ENCODE measurements at regions not wholly inside any gene's neighbourhood (a gene's known extent, or its start where the extent isn't known, plus 50 kb on each side); places are given as distances from the start of the nearest gene placed in this dataset.
"Not testable (repeated sequence)": the region's sequence is repeated elsewhere in the genome, so short reads cannot be mapped to it uniquely, and the experiment has no call there.

- no peak for DNase-seq (ENCODE audit: low spot score)
These were observed 577.9 kb downstream of the IPMK start for GRCh38 chr10:57689596-57690297.

GRCh38 chr10:57679916-57680315 is 587.8 kb downstream of the IPMK start:
- no peak for DNase-seq (ENCODE audit: low spot score)

- no peak for DNase-seq (ENCODE audit: low spot score)
These were observed 592.6 kb downstream of the IPMK start for GRCh38 chr10:57675125-57675524.

GRCh38 chr10:57673446-57673960 is 594.2 kb downstream of the IPMK start:
- DNase-seq (ENCODE audit: low spot score) = no peak

GRCh38 chr10:57664815-57665214 is 602.9 kb downstream of the IPMK start:
- DNase-seq (ENCODE audit: low spot score) = no peak

GRCh38 chr10:57663401-57663800 is 604.3 kb downstream of the IPMK start:
- no peak for DNase-seq (ENCODE audit: low spot score)

- DNase-seq (ENCODE audit: low spot score) = no peak
These were observed 606.5 kb downstream of the IPMK start for GRCh38 chr10:57661206-57661605.

- peak; percentile 40 for DNase-seq (ENCODE audit: low spot score)
These were observed 610.4 kb downstream of the IPMK start for GRCh38 chr10:57657164-57657765.

- DNase-seq (ENCODE audit: low spot score) = no peak
These were observed 612.8 kb downstream of the IPMK start for GRCh38 chr10:57654856-57655255.

- DNase-seq (ENCODE audit: low spot score) = not testable (repeated sequence)
These were observed 622.6 kb downstream of the IPMK start for GRCh38 chr10:57645108-57645507.

GRCh38 chr10:57638411-57638810 is 629.3 kb downstream of the IPMK start:
- DNase-seq (ENCODE audit: low spot score) = no peak

GRCh38 chr10:57628592-57629284 is 639.0 kb downstream of the IPMK start:
- DNase-seq (ENCODE audit: low spot score) = no peak

GRCh38 chr10:57627642-57628178 is 640.0 kb downstream of the IPMK start:
- no peak for DNase-seq (ENCODE audit: low spot score)

GRCh38 chr10:57624856-57625592 is 642.7 kb downstream of the IPMK start:
- DNase-seq (ENCODE audit: low spot score) = no peak

- no peak for DNase-seq (ENCODE audit: low spot score)
These were observed 643.6 kb downstream of the IPMK start for GRCh38 chr10:57624066-57624465.

- no peak for DNase-seq (ENCODE audit: low spot score)
These were observed 646.2 kb downstream of the IPMK start for GRCh38 chr10:57621466-57621865.

- no peak for DNase-seq (ENCODE audit: low spot score)
These were observed 661.7 kb downstream of the IPMK start for GRCh38 chr10:57605948-57606485.

GRCh38 chr10:57599440-57599839 is 668.3 kb downstream of the IPMK start:
- DNase-seq (ENCODE audit: low spot score) = no peak

GRCh38 chr10:57593983-57594573 is 673.6 kb downstream of the IPMK start:
- no peak for DNase-seq (ENCODE audit: low spot score)

- peak; percentile 2 for DNase-seq (ENCODE audit: low spot score)
These were observed 687.8 kb downstream of the IPMK start for GRCh38 chr10:57579926-57580325.

GRCh38 chr10:57562211-57562610 is 705.5 kb downstream of the IPMK start:
- no peak for DNase-seq (ENCODE audit: low spot score)
